Stimulated activated naive CD8-positive, alpha-beta T cell treated with anti-CD3 and anti-CD28 coated beads, Interleukin-15, Interleukin-2, amounts not matched to agents 100 ng/mL and 50 ng/mL, for 24 hours (primary cell): ENCODE measurements at regions not wholly inside any gene's neighbourhood (a gene's known extent, or its start where the extent isn't known, plus 50 kb on each side); places are given as distances from the start of the nearest gene placed in this dataset.

ENCODE experiments used
- H3K27ac Mint-ChIP-seq: one replicate; pipeline ENCODE4 v1.8.0; 2021; ENCODE audit warnings: mild to moderate bottlenecking, mixed read lengths
- H3K27me3 Mint-ChIP-seq: one replicate; pipeline ENCODE4 v1.8.0; 2021; ENCODE audit warnings: mixed read lengths
- H3K36me3 Mint-ChIP-seq: one replicate; pipeline ENCODE4 v1.8.0; 2021; ENCODE audit warnings: low read depth, mixed read lengths
- H3K4me1 Mint-ChIP-seq: one replicate; pipeline ENCODE4 v1.8.0; 2021; ENCODE audit warnings: low read depth, mixed read lengths
- H3K4me3 Mint-ChIP-seq: one replicate; pipeline ENCODE4 v1.8.0; 2021; ENCODE audit warnings: mild to moderate bottlenecking, mixed read lengths
- H3K9me3 Mint-ChIP-seq: one replicate; pipeline ENCODE4 v1.8.0; 2021; ENCODE audit warnings: mixed read lengths

DNA sequence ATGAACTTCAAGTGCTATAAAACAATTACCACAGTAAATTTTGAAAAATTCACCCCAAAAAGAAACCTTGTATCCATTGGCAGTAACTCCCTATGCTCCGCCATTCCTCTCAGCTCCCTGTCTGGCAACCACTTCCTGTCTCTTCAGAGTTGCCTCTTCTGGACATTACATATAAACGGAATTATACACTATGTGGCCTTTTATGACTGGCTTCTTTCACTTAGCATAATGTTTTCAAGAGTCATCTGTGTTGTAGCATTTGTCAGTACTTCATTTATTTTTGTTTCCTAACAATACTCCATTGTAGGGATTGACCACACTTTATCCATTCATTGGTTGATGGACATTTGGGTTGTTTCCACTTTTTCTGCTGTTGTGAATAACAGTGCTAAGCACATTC, 50.1 kb downstream of the CEP43 start:
- Mint-ChIP-seq H3K27me3 (no peaks in the 10 kb centered on the region), H3K9me3 (no peaks in the 10 kb centered on the region), H3K4me3 (no peak overlapping the region), H3K27ac (peak overlapping the region; percentile 52), H3K36me3 (peaks cover 5% of the 10 kb centered on the region), H3K4me1 (peaks cover 39% of the 10 kb centered on the region)

DNA sequence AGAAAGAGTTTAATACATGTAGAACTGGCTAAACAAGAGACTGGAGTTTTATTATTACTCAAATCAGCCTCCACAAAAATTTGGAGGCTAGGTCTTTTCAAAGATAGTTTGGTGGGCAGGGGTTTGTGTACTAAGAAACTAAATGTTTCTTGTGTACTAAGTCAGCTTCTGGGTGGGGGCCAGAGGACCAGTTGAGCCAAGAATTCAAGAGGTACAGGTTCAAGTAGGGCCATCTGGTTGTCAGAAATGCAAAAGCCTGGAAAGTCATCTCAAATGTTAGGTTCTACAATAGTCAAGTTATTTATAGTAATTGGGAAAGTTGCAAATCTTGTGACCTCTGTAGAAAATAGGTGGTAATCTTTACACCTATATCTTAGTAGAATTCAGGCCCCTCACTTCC, 51.7 kb downstream of the CEP43 start:
- Mint-ChIP-seq H3K4me3 (no peak overlapping the region), H3K27ac (no peak overlapping the region), H3K36me3 (peaks cover 8% of the 10 kb centered on the region), H3K4me1 (peaks cover 44% of the 10 kb centered on the region), H3K9me3 (no peaks in the 10 kb centered on the region), H3K27me3 (peaks cover 4% of the 10 kb centered on the region)

- Mint-ChIP-seq H3K4me3 (no peak overlapping the region), H3K4me1 (peaks cover 31% of the 10 kb centered on the region), H3K36me3 (peaks cover 7% of the 10 kb centered on the region), H3K27ac (no peak overlapping the region), H3K27me3 (peaks cover 14% of the 10 kb centered on the region), H3K9me3 (no peaks in the 10 kb centered on the region)
Measured at GRCh38 chr6:167053895-167054530, 54.8 kb downstream of the CEP43 start.

DNA sequence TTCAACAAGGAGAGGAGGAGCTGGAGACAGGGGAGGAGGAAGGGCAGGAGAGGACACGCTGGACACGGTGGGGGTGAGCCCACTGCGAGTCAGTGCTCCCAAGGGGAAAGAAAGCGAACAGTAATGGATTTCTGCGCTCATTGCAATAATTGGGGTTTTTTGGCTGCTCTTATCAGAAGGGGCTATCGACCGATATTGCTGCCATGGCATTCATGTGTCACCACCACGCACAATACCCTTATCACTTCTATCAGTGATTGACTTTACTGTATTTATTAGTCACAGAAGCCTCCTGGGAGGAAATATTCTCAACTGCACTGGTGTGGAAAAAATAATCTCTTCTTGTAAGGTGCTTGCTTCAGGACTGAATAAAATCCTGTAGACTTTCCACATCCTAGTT, 55.8 kb downstream of the CEP43 start:
- Mint-ChIP-seq H3K27ac (no peak overlapping the region), H3K27me3 (peaks cover 18% of the 10 kb centered on the region)

DNA sequence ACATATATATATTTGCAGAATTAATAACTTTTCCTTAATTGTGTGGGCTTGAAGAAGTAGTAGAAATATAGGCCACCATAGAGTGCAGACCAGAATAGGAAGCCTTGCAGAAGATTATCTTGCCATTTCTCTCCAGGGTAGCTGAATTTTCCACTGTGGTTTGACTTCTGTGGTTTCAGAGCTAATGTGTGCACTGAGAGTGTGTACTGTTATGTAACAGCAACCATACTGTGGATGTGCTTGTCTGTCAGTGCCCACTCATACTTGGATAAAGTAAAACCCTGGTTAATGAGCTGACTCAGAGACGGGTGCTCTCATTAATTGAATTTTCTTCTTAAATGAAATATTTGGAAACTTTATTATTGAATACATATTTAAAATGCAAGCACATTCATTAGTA, 57.2 kb downstream of the CEP43 start:
- Mint-ChIP-seq H3K4me3 (peak overlapping the region; percentile 54), H3K9me3 (no peaks in the 10 kb centered on the region), H3K36me3 (peaks cover 7% of the 10 kb centered on the region), H3K27ac (peak overlapping the region; percentile 75), H3K4me1 (peaks cover 21% of the 10 kb centered on the region), H3K27me3 (peaks cover 21% of the 10 kb centered on the region)

More for the DNA sequence above, 55.8 kb downstream of the CEP43 start:
- Mint-ChIP-seq H3K36me3 (peaks cover 7% of the 10 kb centered on the region), H3K4me1 (peaks cover 22% of the 10 kb centered on the region), H3K9me3 (no peaks in the 10 kb centered on the region), H3K4me3 (no peak overlapping the region)

DNA sequence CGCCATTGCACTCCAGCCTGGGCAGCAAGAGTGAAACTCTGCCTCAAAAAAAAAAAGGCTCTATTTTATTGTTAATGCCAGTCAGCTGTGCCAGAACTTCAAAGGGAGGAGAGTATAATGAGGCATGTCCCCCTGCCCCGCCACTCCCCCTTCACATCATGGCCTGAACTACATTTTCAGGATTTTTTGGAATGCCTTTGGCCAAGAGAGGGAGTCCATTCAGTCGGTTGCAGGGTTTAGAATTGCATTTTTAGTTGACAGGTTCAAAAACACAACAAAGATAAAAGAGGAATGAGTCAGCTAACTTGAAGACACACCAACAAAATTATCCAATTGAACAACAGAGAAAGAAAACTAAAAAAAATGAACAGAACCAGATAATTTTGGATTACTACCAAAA, 59.1 kb downstream of the CEP43 start:
- Mint-ChIP-seq H3K9me3 (no peaks in the 10 kb centered on the region), H3K36me3 (peaks cover 7% of the 10 kb centered on the region), H3K27ac (no peak overlapping the region), H3K27me3 (peaks cover 21% of the 10 kb centered on the region), H3K4me1 (peaks cover 21% of the 10 kb centered on the region), H3K4me3 (no peak overlapping the region)
